Hematopoietic multipotent progenitor cell (in vitro differentiated cells): ENCODE measurements at regions not wholly inside any gene's neighbourhood (a gene's known extent, or its start where the extent isn't known, plus 50 kb on each side); places are given as distances from the start of the nearest gene placed in this dataset.
A peak's percentile ranks its signal among the peaks of the same experiment; 100 is the strongest.

Experiments used
- DNase-seq, 3 donors: peaks; one replicate each; pipeline ENCODE4 v3.0.0-alpha.2; 2011 to 2015; ENCODE audit warnings: low read depth in 2 of 3, low spot score in 2 of 3

GRCh38 chr15:99507504-99508310 lies 58.1 kb upstream of the MEF2A start:
- peak in 1 of 3 donors; percentile 52 for DNase-seq

DNA sequence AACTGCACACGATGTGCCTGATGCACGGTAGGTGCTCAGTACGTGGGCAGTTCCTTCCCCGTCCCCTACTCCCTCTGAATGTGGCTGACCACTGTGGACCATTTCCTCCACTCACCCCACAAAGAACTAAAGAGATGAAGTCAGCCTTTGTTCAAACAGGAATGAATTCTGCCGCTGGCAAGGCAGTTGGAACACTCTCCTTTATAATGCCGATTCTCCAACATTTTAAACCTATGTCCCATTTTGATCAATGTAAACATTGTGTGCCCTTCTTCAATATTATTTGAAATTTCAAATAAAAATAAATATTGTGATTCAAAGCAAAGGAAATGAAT lies 57.5 kb upstream of the MEF2A start:
- DNase-seq = no peak

DNA sequence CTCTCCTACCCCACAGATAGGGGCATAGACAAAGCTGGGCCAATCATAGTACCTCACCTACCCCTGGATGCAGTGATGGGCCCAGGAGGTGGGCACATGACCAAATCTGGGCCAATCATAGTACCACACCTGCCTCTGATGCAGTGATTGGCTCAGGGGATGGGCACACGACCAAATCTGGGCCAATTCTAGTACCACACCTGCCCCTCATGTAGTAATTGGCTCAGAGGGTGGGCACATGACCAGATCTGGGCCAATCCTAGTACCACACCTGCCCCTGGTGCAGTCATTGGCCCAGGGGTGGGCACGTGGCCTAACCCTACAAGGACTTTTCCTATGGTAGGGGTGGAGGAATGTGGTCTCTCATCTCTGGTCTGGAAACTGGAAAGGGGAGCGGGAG lies 56.9 kb upstream of the MEF2A start:
- DNase-seq = no peak

GRCh38 chr15:99509686-99510461 lies 55.9 kb upstream of the MEF2A start:
- peak in 2 of 3 donors; percentile 31 to 77 for DNase-seq

GRCh38 chr15:99511531-99511865 lies 54.3 kb upstream of the MEF2A start:
- peak in 1 of 3 donors; percentile 28 for DNase-seq

GRCh38 chr15:99511866-99512661 lies 53.7 kb upstream of the MEF2A start:
- DNase-seq = peak in 1 of 3 donors; percentile 33

GRCh38 chr15:99514306-99514705 lies 51.5 kb upstream of the MEF2A start:
- DNase-seq = no peak
